Kasumi-1 (cell line): ENCODE measurements at regions not wholly inside any gene's neighbourhood (a gene's known extent, or its start where the extent isn't known, plus 50 kb on each side); places are given as distances from the start of the nearest gene placed in this dataset.
A peak's percentile ranks its signal among the peaks of the same experiment; 100 is the strongest.

Experiments
- DNase-seq, 2 experiments: peaks; one replicate each; lab custom pipeline; 2025; lab: John Stamatoyannopoulos, UW

GRCh38 chr9:113787871-113788270 is 88.2 kb upstream of the ZNF618 start:
- DNase-seq: no peak

DNA sequence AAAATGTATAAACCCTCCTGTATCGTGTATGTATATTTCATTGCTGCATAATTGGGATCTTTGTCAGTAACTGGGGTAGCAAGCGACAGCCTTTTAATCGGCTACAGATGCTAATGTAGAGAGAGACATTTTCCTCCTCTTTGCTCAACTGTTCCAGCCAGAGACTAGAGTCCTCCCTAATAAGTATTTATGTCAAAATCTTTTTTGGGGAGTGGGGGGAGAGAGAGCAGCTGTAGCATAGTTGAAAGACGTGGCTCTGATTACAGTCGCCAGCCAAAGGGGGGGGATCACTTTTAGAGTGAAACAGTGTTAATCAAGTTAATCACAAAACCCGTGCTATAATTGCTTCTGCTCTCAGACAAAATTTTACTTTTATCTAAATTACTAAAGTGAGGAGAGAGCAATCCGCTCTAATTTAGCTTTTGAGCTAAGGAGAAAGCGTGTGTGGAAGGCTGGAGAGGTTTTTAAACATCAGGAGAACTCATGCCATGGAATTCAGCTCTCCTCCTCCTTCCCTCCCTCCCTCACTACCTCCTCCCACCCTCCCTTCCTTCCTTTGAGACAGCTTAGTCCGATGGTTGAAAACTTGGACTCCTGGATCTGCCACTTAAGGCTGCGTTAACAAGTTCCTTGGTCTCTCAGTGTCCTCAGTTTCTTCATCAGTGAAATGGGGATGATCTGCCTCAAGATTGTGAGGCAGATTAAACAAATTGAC is 87.3 kb upstream of the ZNF618 start:
- no peak for DNase-seq

DNA sequence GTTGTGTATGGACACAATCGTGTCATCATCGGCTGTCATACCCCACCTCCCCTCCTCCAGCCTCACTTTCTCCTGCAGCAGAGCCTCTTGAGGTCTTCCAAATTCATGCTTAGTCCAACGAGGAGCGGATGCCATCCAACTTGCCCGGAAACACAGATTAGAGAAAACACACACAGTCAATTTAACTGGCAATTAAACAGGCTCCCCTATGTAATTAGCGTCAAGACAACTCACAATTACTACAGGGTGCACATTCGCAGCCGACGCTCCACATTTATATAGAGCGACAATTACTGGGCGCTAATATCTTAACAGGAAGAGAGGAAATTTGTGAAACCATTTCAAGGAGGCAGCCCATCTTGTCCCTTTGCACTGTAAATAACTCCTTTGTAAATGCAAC is 86.0 kb upstream of the ZNF618 start:
- DNase-seq: no peak

DNA sequence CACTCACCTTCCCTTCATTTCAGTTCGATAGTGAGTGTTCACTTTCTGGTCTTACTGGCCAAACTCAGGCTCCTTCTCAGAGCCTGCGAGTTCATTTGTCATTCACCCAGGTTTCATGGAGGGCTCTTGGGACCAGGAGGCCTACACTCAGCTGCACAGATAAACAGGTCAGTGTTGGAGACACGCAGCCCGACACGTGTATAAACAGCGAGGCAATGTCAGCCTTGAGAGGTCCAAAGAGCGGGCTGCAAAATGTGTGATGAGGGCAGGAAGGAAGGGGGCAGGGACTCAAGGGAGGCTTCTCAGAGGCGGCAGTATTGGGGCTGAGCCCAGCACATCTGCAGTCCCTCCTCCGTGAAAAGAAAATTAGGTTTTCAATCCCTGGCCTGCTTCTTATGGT is 82.6 kb upstream of the ZNF618 start:
- no peak for DNase-seq

DNA sequence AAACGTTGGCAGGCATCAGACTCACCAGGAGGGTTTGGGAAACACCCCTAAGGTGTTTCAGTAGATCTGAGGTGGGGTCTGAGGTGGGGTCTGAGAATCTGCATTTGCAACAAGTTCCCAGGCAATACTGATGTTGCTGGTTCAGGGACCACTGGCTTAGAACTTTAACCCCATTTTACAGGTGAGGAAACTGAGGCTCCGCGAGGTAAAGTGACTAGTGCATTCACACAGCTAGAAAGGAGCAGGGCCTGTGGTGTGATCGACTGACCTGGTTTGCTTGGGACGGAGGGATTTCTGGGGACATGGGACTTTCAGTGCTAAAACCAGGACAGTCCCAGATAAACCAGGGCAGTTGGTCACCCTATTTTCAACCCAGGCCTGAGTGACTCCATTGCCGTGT is 81.4 kb upstream of the ZNF618 start:
- DNase-seq: no peak

GRCh38 chr9:113795811-113796392 is 80.2 kb upstream of the ZNF618 start:
- no peak for DNase-seq

- no peak for DNase-seq
Observed at GRCh38 chr9:113796646-113797426, 79.3 kb upstream of the ZNF618 start.

DNA sequence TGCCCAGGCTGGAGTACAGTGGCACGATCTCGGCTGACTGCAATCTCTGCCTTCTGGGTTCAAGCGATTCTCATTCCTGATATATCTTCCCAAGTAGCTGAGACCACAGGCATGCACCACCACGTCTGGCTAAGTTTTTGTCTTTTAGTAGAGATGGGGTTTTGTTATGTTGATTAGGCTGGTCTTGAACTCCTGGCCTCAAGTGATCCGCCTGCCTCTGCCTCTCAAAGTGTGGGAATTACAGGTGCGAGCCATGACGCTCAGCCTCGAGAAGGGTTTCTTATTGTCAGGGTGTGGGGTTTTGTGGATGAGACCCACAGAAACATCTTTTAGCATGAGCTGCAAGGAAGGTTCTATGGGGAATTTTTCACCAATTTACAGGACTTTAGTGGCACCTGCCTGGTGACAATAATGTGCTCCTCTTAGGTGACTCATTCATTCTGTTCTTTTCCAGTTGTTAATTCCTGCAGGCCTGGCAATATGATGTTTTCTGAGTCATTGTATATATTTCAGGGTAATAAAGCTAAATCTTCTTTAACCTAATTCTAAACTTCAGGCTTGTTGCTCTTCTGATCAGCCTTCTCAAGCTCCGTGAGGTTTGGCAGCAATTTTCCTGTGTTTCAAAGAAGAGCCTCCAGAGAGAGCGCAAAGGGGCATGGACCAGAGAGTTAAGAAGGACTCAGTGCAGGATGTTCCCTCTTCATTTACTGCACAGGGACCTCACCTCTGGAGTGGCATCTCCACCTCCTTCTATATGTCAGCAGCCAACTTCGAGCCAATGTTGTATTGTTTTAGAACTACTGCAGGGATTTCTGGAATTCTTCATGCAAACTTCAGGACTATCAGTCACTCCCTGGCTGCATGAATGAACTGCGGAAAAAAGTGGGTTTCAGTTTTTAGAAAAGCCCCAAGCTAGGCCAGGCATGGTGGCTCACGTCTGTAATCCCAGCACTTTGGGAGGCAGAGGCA is 77.8 kb upstream of the ZNF618 start:
- no peak for DNase-seq

- DNase-seq: no peak
Observed at GRCh38 chr9:113800276-113800675, 75.8 kb upstream of the ZNF618 start.

DNA sequence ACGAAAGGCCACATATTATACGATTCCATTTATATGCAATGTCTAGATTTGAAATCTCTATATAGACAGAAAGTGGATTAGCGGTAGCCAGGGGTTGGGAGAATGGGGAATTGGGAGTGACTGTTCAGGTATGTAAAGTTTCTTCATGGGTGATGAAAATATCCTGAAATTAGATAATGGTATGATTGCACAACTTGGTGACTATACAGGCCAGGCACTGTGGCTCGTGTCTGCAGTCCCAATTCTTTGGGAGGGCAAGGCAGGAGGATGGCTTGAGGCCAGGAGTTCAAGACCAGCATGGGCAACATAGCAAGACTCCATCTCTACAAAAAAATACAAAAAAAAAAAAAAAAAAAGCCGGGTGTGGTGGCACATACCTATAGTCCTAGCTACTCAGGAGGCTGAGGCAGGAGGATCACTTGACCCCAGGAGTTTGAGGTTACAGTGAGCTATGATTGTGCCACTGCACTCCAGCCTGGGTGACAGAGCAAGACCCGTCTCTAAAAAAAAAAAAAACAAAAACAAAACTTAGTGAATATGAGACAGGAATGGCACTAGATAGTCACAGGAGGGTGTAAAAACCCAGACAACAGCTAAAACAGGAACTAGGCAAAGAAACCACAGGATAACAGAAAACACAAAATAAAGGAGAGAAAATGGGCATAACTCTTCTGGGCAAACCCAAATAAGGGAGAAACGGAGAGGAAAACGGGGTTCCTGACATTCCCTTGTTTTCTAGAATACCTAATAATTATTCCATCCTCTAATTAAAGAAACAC is 72.1 kb upstream of the ZNF618 start:
- DNase-seq: peak; percentile 41 to 73

GRCh38 chr9:113805486-113806132 is 70.5 kb upstream of the ZNF618 start:
- DNase-seq: no peak

DNA sequence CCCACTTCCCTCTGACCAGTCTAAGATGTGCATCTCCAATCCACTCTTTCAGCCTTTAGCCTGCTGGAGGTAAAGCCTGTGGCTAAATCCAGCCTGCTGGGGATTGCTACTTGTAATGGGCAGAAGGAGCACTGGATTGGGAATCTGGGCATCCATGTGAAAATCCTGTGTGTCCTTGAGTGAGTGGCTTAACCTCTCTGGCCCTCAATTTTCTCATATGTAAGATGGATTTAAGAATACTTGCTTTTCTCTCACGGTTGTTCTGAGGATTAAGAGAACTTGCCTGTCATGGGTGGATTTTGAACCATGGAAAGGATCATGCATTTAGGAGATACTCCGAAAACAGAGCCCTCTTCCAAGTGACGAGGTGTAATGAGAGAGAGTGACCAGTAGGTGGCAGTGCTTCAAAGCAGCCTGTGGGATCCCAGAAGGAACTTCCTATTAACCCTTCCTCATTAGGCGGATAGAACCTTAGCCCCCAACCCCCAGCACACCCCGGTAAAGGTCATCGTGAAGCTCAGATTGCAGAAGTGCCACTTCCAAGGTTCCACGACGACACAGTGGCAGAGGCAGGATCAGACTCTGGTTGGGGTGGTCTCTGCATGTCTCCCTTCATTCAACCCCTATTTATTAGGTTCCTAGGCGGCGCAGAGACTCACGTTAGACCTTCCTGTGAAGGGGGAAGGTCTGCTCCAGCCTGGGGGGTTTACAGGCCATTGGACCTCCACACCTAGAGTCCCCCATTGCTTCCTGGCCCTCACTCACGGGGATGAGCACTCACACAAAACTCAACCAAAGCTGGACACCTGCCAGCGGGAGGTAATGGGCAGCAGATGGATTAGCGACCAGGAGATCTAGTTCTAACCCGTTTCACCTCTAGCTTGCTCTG is 68.7 kb upstream of the ZNF618 start:
- peak; percentile 75 to 79 for DNase-seq

DNA sequence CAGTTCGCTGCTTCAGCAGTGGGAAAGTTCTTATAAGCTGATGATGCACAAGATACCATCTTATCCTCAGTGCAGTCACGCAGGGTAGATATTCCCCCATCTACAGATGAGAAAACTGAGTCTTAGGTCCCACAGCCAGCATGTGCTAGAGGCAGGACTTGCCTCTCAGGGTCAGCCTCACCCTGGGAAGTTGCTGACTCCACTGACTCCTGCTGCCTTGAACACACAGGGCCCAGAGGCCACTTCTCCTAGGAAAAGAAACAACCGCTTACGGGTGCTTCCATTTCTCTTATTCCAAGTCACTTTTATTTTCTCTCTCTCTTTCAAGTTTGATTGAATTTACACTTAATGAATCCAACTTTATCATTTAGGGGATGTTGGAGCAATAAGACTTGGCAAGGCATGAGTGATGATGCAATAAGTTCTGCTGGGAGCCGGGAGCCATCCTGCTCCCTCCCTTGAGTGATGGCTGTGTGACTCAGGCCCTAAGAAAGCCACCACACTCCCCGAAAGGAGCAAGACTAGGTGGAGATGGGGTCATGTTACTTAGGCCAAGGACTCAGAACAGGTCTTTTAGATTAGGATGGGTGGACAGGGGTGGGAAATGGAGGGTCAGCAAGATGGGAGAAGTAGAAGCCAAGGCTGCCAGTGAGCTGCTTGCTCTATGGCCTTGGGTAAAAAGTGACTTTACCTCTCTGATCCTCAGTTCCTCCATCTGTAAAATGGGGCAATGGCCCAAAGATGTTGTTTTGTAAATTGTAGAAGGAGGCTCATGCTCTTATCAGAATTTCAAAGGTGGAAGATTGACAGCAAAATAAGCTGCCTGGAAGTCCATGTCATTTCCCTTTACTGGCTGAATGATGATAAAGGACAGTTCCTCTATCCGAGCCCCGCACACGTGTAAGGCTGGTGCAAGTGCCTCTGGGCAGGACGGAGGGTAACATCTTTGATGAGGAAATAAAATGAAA is 67.4 kb upstream of the ZNF618 start:
- peak in 1 of 2 experiments; percentile 1 for DNase-seq

DNA sequence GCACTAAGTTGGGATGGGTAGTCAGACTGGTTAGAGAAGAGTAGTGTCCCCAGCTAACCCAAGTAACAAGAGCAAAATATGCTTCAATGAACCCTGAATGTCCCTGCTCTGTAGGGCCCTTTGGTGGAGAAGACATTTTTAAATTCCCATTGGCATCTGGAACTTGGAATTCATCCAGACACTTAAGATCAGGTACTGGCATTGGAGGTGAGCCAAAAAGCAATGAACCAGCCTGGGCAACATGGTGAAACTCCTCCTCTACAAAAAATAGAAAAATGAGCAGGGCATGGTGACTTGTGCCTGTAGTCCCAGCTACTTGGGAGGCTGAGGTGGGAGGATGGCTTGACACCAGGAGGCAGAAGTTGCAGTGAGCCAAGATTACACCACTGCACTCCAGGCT is 58.9 kb upstream of the ZNF618 start:
- no peak for DNase-seq

- DNase-seq: no peak
Observed at GRCh38 chr9:113818391-113818790, 57.7 kb upstream of the ZNF618 start.

GRCh38 chr9:113822315-113822714 is 53.8 kb upstream of the ZNF618 start:
- no peak for DNase-seq

- DNase-seq: no peak
Observed at GRCh38 chr9:113823421-113823820, 52.7 kb upstream of the ZNF618 start.
